AG04450 (cell line): ENCODE measurements at regions not wholly inside any gene's neighbourhood (a gene's known extent, or its start where the extent isn't known, plus 50 kb on each side); places are given as distances from the start of the nearest gene placed in this dataset.

ENCODE experiments used
- CTCF ChIA-PET: fragments of 300-600, 350-600 bp; formaldehyde crosslinking; extraction: SDS; loops from one replicate; lab custom pipeline; 2022; ENCODE audit warnings: antibody characterized with exemption, inconsistent platforms; lab: Charles Lee
- POLR2A ChIA-PET: fragments of 350-600 bp; formaldehyde crosslinking; extraction: SDS; loops from one replicate; lab custom pipeline; 2021; ENCODE audit warnings: antibody characterized with exemption, inconsistent platforms; lab: Yijun Ruan, JAX
- DNase-seq: peaks from one replicate; pipeline ENCODE4 v3.0.0-alpha.2; 2011; ENCODE audit warnings: low read depth, low spot score
- H3K27ac ChIP-seq: one replicate; pipeline ENCODE4 v1.5.1; 2012; ENCODE audit warnings: low read depth, low read length, control low read depth
- H3K27me3 ChIP-seq: one replicate; pipeline ENCODE4 v1.6.0; 2012; ENCODE audit warnings: low read length; ENCODE audit not compliant: control insufficient read depth, insufficient read depth
- H3K4me3 ChIP-seq: 2 replicates; pipeline ENCODE4 v1.5.1; 2011; ENCODE audit warnings: mild to moderate bottlenecking, low read depth, low read length, control low read depth
- H3K9me3 ChIP-seq: 2 replicates; pipeline ENCODE4 v1.5.1; 2012; ENCODE audit warnings: low read length; ENCODE audit not compliant: control insufficient read depth, insufficient read depth
- CTCF ChIP-seq: IDR thresholded peaks from 2 replicates; pipeline ENCODE4 v1.5.1; 2011; ENCODE audit warnings: low read depth, low read length, control low read depth, inconsistent platforms

GRCh38 chr4:29632199-29632598 lies 1088.0 kb upstream of the PCDH7 start:
- ChIA-PET POLR2A (no interaction called here), CTCF (no interaction called here)
- no peak overlapping the region for H3K27ac ChIP-seq
- H3K9me3 ChIP-seq = no peaks in the 10 kb centered on the region
- no peaks in the 10 kb centered on the region for H3K27me3 ChIP-seq
- no peak overlapping the region for H3K4me3 ChIP-seq
- no peak for DNase-seq
- TF ChIP-seq CTCF = no peak

DNA sequence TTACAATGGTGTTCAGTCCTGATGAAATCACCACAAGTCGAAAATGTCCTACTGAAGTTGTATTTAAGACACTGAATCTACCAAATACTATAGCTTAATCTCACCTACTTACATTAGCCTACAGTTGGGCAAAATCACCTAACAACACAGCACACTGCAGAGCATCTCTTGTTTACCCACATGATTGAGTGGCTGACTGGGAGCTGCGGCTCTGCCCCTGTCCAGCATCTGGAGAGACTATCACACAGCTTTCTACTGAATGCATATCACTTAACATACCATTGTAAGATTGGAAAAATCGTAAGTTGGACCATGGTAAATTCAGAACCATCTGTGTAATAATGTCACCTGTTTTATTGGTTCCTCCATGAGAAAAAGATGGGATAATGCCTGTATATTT lies 1083.2 kb upstream of the PCDH7 start:
- no peak overlapping the region for H3K4me3 ChIP-seq
- no peak for DNase-seq
- no peak for TF ChIP-seq CTCF
- H3K9me3 ChIP-seq = no peaks in the 10 kb centered on the region
- H3K27ac ChIP-seq = no peak overlapping the region
- ChIA-PET POLR2A (no interaction called here), CTCF (no interaction called here)
- no peaks in the 10 kb centered on the region for H3K27me3 ChIP-seq

DNA sequence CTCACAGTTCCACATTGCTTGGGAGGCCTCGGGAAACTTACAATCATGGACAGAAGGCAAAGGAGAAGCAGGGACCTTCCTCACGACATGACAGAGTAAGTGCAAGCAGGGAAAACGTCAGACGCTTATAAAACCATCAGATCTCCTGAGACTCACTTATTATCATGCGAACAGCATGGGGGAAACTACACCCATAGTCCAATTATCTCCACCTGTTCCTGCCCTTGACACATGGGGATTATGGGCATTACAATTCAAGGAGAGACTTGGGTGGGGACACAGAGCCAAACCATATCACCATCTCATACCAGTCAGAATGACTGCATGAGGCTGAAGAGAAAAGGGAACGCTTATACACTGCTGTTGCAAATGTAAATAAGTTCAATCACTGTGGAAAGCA lies 1066.9 kb upstream of the PCDH7 start:
- ChIA-PET CTCF (no interaction called here), POLR2A (no interaction called here)
- no peak overlapping the region for H3K4me3 ChIP-seq
- no peak overlapping the region for H3K27ac ChIP-seq
- DNase-seq = no peak
- no peaks in the 10 kb centered on the region for H3K27me3 ChIP-seq
- no peaks in the 10 kb centered on the region for H3K9me3 ChIP-seq
- TF ChIP-seq CTCF = no peak

DNA sequence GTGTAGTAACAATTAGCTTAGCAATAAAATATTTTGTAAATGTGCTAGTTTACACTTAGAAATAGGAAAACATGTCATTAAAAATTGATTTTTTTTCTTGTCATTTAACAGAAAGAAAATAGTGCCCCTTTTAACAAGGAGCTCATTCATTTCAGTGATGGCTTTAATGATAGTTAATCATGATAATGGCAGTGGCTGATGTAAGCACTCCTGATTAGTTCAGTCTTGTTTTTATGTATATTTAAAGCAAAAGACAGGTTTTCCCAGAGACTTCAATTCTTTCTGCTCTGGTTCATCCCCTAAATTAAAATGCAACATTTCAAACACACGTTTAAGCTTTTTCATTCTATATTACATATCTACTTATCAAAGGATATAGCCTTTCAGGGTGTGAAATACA lies 1039.5 kb upstream of the PCDH7 start:
- H3K27ac ChIP-seq = no peak overlapping the region
- H3K27me3 ChIP-seq = no peaks in the 10 kb centered on the region
- H3K9me3 ChIP-seq = no peaks in the 10 kb centered on the region
- DNase-seq = no peak
- no peak for TF ChIP-seq CTCF
- CTCF ChIA-PET = no interaction called here
- no peak overlapping the region for H3K4me3 ChIP-seq
- POLR2A ChIA-PET = no interaction called here

- H3K9me3 ChIP-seq = peaks cover 8% of the 10 kb centered on the region
- no peak for TF ChIP-seq CTCF
- CTCF ChIA-PET = no interaction called here
- no peak overlapping the region for H3K27ac ChIP-seq
- H3K4me3 ChIP-seq = no peak overlapping the region
- DNase-seq = no peak
- no peaks in the 10 kb centered on the region for H3K27me3 ChIP-seq
- POLR2A ChIA-PET = no interaction called here
These were observed 1016.1 kb upstream of the PCDH7 start for GRCh38 chr4:29704059-29704458.
